ENCODE measurements at regions not wholly inside any gene's neighbourhood (a gene's known extent, or its start where the extent isn't known, plus 50 kb on each side); places are given as distances from the start of the nearest gene placed in this dataset.
"Not testable (repeated sequence)": the region's sequence is repeated elsewhere in the genome, so short reads cannot be mapped to it uniquely, and the experiment has no call there.

GRCh38 chr21:5154641-5154982 is 5366.8 kb upstream of the TPTE start:
- peak; percentile 100 for ATAC-seq
- intact Hi-C loops (cut with DNase I) = not testable (repeated sequence)
- DNase-seq (ENCODE audit: missing footprints) = peak; percentile 90

- intact Hi-C loops (cut with DNase I); DNase-seq (ENCODE audit: missing footprints): not testable (repeated sequence)
- ATAC-seq = peak; percentile 78
Measured at GRCh38 chr21:5162693-5163574, 5358.4 kb upstream of the TPTE start.

- peak; percentile 91 for ATAC-seq
Measured at GRCh38 chr21:5165829-5166228, 5355.6 kb upstream of the TPTE start.

More at GRCh38 chr21:5165829-5166228, 5355.6 kb upstream of the TPTE start:
- intact Hi-C loops (cut with DNase I); DNase-seq (ENCODE audit: missing footprints): not testable (repeated sequence)

Measured in Right ventricle myocardium inferior (tissue), 1 donor.